GM13976 (cell line): ENCODE measurements at regions not wholly inside any gene's neighbourhood (a gene's known extent, or its start where the extent isn't known, plus 50 kb on each side); places are given as distances from the start of the nearest gene placed in this dataset.

Source experiments
- DNase-seq: peaks from one replicate; pipeline ENCODE4 v3.0.0; 2012; ENCODE audit warnings: low spot score
- CTCF ChIP-seq: IDR thresholded peaks from 2 replicates; pipeline ENCODE4 v1.5.1; 2012; ENCODE audit warnings: borderline replicate concordance, mild to moderate bottlenecking; ENCODE audit not compliant: insufficient read depth; ENCODE audit errors: extremely low read depth, missing control alignments, control extremely low read depth
- in situ Hi-C: fragments of 300-500 bp; cut with MboI; formaldehyde crosslinking; loops from one replicate; pipeline ENCODE4 v1.12.0; 2022; ENCODE audit warnings: low sequenced_read_pairs, mixed read lengths, inconsistent platforms; ENCODE audit not compliant: unreplicated experiment

DNA sequence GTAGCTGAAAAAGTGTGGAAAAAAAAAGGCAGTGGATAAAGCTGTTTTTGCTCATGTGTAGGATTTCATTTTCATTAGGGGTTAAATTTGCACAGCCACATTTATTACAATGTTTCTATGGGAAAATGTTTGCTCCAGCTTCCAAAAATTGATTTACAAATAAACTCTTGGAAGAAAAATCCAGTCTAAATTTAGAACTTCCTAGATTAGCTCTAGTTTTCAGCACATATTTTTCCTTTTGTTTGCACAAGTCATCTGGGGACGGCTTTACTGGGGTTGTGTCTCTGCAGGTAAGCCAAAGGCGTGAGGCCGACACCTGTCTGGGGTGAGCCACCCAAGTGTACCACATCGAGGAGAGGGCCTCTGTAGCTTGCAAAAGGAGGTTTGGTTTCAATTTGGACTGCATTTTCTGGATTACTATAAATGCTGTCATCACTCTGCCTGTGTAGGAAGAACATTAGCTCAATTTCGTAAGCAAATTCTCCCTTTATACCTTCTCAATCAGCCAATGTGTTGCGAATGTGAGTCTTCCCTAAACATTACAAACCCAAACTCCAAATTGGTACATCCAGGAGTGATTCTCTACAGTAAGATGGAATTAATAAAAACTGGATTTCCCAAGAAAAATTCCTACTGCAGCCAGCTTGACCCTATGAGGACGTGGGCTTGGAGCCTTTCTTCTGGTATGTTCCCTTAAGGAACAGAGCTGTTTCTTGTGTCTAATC is 89.5 kb upstream of the ZNF438 start:
- no peak for TF ChIP-seq CTCF
- in situ Hi-C loops: no loop called here
- DNase-seq: no peak

- no peak for DNase-seq
- no peak for TF ChIP-seq CTCF
- in situ Hi-C loops: no loop called here
Measured at GRCh38 chr10:31121757-31122577, 90.3 kb upstream of the ZNF438 start.

GRCh38 chr10:31123946-31124345 is 92.3 kb upstream of the ZNF438 start:
- in situ Hi-C loops: no loop called here
- no peak for DNase-seq
- no peak for TF ChIP-seq CTCF

- in situ Hi-C loops: no loop called here
- no peak for TF ChIP-seq CTCF
- no peak for DNase-seq
Measured at GRCh38 chr10:31124852-31125251, 93.2 kb upstream of the ZNF438 start.

- no peak for TF ChIP-seq CTCF
- in situ Hi-C loops: no loop called here
- DNase-seq: no peak
Measured at GRCh38 chr10:31125789-31126188, 94.1 kb upstream of the ZNF438 start.

DNA sequence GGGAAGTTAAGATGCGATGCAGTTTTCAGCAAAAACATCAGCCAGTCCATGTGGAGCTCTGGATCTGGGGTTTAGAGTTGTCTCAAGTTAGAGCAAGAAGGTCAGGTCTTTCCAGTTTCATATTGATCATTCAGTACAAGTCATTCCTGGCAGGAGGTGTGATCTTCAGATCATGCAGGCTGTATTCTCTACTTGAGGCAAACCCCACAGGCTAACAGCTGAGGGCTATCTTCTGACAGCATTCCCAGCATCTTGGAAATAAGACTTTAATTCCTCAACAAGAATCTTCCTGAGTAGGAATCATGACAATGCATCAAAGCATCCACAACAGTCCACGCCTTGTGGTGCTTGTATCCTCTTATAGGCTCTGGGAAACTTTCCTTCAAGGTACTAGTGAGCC is 94.9 kb upstream of the ZNF438 start:
- DNase-seq: no peak
- no peak for TF ChIP-seq CTCF
- in situ Hi-C loops: no loop called here
